GM12864 (cell line): ENCODE measurements at regions not wholly inside any gene's neighbourhood (a gene's known extent, or its start where the extent isn't known, plus 50 kb on each side); places are given as distances from the start of the nearest gene placed in this dataset.

Experiments used
- DNase-seq: peaks from one replicate; pipeline ENCODE4 v3.0.0-alpha.2; 2011; ENCODE audit warnings: low read depth
- H3K4me3 ChIP-seq: 2 replicates; pipeline ENCODE4 v1.5.1; 2011; ENCODE audit warnings: mild to moderate bottlenecking, low read depth, low read length, control low read depth
- TF ChIP-seq, protein P1 (sequence below): IDR thresholded peaks from 2 replicates; pipeline ENCODE4 v1.5.1; 2011; ENCODE audit warnings: low read depth, mild to moderate bottlenecking, moderate library complexity, low read length, control low read depth, inconsistent platforms; ENCODE audit errors: missing control alignments

GRCh38 chr6:21993841-21994240, 303.0 kb downstream of the PRL start:
- no peak overlapping the region for H3K4me3 ChIP-seq
- TF ChIP-seq, protein P1, sequence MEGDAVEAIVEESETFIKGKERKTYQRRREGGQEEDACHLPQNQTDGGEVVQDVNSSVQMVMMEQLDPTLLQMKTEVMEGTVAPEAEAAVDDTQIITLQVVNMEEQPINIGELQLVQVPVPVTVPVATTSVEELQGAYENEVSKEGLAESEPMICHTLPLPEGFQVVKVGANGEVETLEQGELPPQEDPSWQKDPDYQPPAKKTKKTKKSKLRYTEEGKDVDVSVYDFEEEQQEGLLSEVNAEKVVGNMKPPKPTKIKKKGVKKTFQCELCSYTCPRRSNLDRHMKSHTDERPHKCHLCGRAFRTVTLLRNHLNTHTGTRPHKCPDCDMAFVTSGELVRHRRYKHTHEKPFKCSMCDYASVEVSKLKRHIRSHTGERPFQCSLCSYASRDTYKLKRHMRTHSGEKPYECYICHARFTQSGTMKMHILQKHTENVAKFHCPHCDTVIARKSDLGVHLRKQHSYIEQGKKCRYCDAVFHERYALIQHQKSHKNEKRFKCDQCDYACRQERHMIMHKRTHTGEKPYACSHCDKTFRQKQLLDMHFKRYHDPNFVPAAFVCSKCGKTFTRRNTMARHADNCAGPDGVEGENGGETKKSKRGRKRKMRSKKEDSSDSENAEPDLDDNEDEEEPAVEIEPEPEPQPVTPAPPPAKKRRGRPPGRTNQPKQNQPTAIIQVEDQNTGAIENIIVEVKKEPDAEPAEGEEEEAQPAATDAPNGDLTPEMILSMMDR, result no peak
- DNase-seq, result no peak

DNA sequence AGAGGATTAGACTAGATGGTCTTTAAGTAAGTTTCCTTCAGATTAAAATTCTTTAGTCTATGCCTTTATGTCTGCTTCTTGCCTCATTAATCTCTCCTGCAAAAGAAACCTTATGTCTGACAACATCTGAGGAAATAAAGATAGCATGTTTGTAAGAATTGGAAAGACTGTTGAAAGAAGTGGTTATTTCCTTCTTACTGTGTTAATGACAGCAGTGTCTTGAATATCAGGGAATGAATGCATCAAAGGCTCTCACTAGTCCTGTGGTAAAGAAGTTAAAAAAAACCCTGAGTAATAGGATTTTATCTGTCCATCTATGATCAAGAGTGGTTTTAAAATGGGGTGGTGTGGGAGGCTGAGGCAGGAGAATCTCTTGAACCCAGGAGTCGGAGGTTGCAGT, 302.0 kb downstream of the PRL start:
- TF ChIP-seq, protein P1, result no peak
- no peak for DNase-seq
- no peak overlapping the region for H3K4me3 ChIP-seq

- DNase-seq, result no peak
- TF ChIP-seq, protein P1, result no peak
- H3K4me3 ChIP-seq, result no peak overlapping the region
These were observed 301.5 kb downstream of the PRL start for GRCh38 chr6:21995318-21995717.

DNA sequence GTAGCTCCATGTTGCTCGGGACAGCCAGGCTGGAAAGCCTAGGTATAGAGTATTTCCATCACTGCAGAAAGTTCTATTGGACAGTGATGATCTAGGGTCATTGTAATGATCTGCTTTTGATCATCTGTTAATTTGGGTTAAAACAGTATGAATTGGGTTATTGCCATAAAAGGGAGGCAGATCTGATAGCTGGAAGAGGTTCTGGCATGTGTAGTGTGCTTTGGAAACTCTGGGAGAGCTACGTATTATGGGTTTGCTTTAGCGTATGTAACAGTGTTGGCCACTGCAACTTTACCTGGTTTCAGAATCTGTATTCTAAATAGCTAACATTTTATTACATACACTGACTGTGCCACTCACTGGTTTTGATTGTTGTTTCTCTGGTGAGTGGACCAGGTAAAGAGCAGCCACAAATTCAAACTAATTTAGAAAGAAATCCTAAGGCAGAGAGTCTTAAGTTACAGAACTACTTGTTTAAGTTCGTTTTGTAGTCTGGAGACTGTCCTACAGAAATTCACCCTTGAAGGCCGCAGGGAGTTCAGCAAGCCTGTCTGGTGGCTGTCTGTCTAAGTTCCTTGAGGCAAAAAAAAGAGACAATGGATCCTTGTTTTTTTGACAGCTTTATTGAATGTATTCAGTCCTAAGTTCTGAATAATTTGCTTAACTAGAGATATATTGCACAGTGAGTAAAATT, 300.3 kb downstream of the PRL start:
- no peak overlapping the region for H3K4me3 ChIP-seq
- TF ChIP-seq, protein P1, result no peak
- no peak for DNase-seq

DNA sequence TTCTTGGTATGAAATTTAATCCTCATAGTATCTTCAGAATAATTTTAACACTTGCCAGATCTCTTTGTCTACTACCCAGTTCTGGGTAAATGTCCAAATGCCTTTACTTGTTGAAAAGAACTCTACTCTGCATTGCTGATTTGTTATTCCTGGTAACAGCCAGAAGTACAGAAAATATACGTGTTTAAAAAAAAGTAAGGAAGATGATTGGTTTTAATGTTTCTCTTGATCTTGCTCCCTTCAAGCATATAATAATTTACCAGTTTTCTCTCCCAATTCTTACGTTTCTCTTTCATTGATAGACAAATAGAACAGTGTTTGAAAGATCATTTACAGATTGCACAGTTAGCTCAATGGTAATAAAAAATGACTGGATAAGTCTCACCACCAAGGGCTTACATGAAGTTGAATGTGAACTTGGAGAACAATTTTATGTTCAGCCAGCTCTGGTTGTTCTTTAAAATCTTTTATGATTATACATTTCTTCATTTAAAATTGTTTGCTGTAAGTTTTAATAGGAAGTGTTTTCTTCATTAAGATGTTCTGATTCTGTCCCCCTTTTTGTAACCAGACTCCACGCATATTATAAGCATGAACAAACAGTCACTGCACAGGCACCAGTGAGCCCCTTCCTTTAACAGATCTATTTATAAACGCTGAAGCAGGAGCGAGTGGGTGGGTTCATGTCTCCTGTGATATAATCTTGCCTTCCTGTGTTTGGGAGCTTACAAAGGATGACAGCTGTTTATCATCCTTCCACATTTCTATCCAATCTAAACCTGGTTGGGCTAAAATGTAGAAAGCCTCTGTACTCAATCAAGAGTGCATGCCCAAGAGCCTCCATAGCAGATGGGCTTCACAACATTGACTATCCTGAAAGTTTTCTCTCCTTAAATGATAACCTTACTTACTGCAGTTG, 299.5 kb downstream of the PRL start:
- TF ChIP-seq, protein P1, result no peak
- no peak for DNase-seq
- H3K4me3 ChIP-seq, result no peak overlapping the region

DNA sequence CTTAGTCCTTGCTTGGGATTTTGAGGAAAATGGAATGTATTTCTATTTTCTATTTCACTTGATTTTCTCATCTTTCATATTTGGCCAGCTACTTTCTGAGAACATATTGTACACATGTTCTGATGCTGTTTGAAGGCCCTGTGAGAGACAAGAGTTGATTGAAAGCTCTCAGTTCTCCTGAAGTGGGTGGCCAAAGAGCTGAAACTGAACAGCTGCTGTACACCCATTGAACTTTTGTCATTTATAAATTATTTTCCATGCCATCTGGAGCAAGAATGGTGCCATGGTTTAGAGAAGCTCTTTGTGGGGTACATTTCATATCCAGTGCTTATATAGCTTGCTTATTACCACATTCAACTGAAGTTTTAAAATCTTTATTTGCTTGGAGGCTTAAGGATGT, 298.3 kb downstream of the PRL start:
- TF ChIP-seq, protein P1, result no peak
- H3K4me3 ChIP-seq, result no peak overlapping the region
- DNase-seq, result no peak

DNA sequence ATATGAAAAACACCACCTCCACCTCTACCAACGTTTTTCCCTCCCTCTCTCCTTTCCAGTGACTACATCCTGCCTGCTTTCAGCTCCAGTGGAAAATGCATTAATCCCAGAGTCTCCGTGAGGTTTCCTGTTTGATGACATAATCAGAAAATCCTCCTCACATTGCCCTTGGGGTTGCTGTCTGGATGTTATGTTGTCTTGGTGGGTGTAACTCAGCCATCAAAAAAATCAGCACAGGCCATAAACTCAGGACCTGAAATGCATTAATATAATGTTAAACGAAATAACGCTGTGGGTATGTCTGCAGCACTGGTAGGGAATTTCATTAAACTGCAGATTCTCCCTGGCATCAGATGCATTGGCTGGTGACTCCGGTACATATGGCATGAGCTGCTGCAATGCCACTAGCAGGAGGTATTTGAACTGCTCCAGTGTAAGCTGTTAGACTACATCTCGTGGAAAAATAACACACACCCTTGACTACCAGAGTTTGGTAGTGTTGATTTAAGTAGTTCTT, 297.8 kb downstream of the PRL start:
- DNase-seq, result no peak
- TF ChIP-seq, protein P1, result no peak

More for the DNA sequence above, 297.8 kb downstream of the PRL start:
- H3K4me3 ChIP-seq, result no peak overlapping the region
